DND-41 (cell line): ENCODE measurements at regions not wholly inside any gene's neighbourhood (a gene's known extent, or its start where the extent isn't known, plus 50 kb on each side); places are given as distances from the start of the nearest gene placed in this dataset.

Experiments
- ATAC-seq: fragments of 200-7000 bp; cut with Tn5 transposase; 3 replicates; pipeline ENCODE4 v1.9.1; 2021; ENCODE audit warnings: low read depth; ENCODE audit not compliant: insufficient read depth
- DNase-seq: peaks from one replicate; pipeline ENCODE4 v3.0.0-alpha.2; 2020
- H2AFZ ChIP-seq: 2 replicates; pipeline ENCODE4 v1.6.0; 2012; ENCODE audit warnings: low read depth, low read length
- H3K27ac ChIP-seq: 2 replicates; pipeline ENCODE4 v1.5.1; 2012; ENCODE audit warnings: low read length, inconsistent platforms
- H3K27me3 ChIP-seq: fragments of 200-600 bp; sonication (generic); 2 replicates; pipeline ENCODE4 v1.6.0; 2012; ENCODE audit warnings: low read length, mild to moderate bottlenecking, inconsistent platforms; ENCODE audit not compliant: insufficient read depth, poor library complexity
- H3K36me3 ChIP-seq: 2 replicates; pipeline ENCODE4 v1.5.1; 2012; ENCODE audit warnings: low read length, inconsistent platforms; ENCODE audit not compliant: insufficient read depth
- H3K4me1 ChIP-seq: 2 replicates; pipeline ENCODE4 v1.5.1; 2012; ENCODE audit warnings: mild to moderate bottlenecking, low read length; ENCODE audit not compliant: insufficient read depth
- H3K4me2 ChIP-seq: 2 replicates; pipeline ENCODE4 v1.6.0; 2012; ENCODE audit warnings: mild to moderate bottlenecking, moderate library complexity, low read length, inconsistent platforms; ENCODE audit not compliant: insufficient read depth
- H3K4me3 ChIP-seq, 2 experiments: fragments of 200-600 bp in 1 of 2; shearing (Covaris generic) in 1 of 2; 2 replicates each; pipeline ENCODE4 v1.5.1; 2012 to 2016; ENCODE audit warnings: inconsistent platforms in 2 of 2, low read length in 2 of 2, mild to moderate bottlenecking in 2 of 2, low read depth in 1 of 2, moderate library complexity in 1 of 2
- H3K79me2 ChIP-seq: 2 replicates; pipeline ENCODE4 v1.6.0; 2012; ENCODE audit warnings: low read length, inconsistent platforms; ENCODE audit not compliant: insufficient read depth
- H3K9ac ChIP-seq: 2 replicates; pipeline ENCODE4 v1.6.0; 2012; ENCODE audit warnings: low read depth, mild to moderate bottlenecking, inconsistent platforms, low read length, moderate library complexity
- H3K9me3 ChIP-seq: 2 replicates; pipeline ENCODE4 v1.5.1; 2012; ENCODE audit warnings: low read length, moderate library complexity, mild to moderate bottlenecking, inconsistent platforms; ENCODE audit not compliant: insufficient read depth, severe bottlenecking
- H4K20me1 ChIP-seq: 2 replicates; pipeline ENCODE4 v1.6.0; 2012; ENCODE audit warnings: low read length; ENCODE audit not compliant: insufficient read depth
- CTCF ChIP-seq: IDR thresholded peaks from 2 replicates; pipeline ENCODE4 v1.5.1; 2012; ENCODE audit warnings: borderline replicate concordance, low read length, moderate library complexity, mild to moderate bottlenecking; ENCODE audit not compliant: poor library complexity, severe bottlenecking; ENCODE audit errors: extremely low read depth
- EZH2 ChIP-seq: IDR thresholded peaks from 3 replicates; pipeline ENCODE4 v1.6.1; 2012; ENCODE audit warnings: borderline replicate concordance, low read depth, mild to moderate bottlenecking, moderate library complexity, low read length, inconsistent platforms; ENCODE audit not compliant: severe bottlenecking

DNA sequence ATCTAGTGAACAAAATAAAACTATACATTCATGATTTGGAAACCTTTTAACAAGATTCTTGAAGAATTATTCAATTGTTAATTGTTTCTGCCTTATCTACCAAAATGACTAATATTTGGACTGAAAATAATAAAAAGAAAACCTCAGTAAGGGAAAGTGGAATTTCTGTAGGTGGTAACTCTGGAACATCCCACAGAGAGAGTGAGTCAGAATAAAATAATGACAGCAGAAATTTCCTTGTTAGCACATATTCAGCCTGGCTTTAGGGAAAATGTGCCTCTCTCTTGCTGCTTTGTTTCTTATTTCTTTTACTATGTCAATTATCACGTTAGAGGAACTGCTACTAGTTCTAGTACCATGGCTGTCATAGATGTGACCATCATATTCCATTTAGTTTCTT is 421.5 kb upstream of the GNPDA2 start:
- Histone ChIP-seq H3K4me1 (no peaks in the 10 kb centered on the region), H2AFZ (no peak overlapping the region), H3K4me3 (no peak overlapping the region), H3K27ac (no peak overlapping the region), H3K27me3 (no peaks in the 10 kb centered on the region), H4K20me1 (no peaks in the 10 kb centered on the region), H3K79me2 (no peaks in the 10 kb centered on the region), H3K36me3 (no peaks in the 10 kb centered on the region), H3K4me2 (no peak overlapping the region), H3K9ac (no peak overlapping the region), H3K9me3 (no peaks in the 10 kb centered on the region)
- ATAC-seq (no peak), DNase-seq (no peak)
- TF ChIP-seq EZH2, result no peak
- no peak for TF ChIP-seq CTCF

DNA sequence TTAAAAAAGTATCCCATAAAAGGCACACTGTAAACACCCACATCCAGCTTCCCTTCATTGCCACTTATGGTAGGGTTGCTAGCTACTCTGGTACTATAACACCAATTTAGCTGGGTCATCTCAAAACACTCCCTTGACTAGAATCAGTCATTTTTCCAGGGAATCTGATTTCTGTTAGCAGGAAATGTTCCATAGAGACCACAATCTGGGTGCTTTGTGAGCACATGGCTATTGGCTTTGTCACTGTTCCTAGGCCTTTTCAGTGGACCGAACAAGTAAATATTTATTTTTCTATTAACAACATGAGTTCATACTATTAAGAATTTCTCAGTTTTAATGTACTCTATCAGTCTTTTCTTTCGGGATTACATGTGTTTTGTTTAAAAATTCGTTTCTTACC is 404.7 kb upstream of the GNPDA2 start:
- no peak overlapping the region for H2AFZ ChIP-seq
- H3K27ac ChIP-seq, result no peak overlapping the region
- no peak for DNase-seq

GRCh38 chr4:45122406-45122805 is 396.1 kb upstream of the GNPDA2 start:
- no peaks in the 10 kb centered on the region for H3K79me2 ChIP-seq
- H3K4me3 ChIP-seq, result no peak overlapping the region
- no peak for DNase-seq
- H3K4me2 ChIP-seq, result no peak overlapping the region
- no peaks in the 10 kb centered on the region for H3K27me3 ChIP-seq
- H3K4me1 ChIP-seq, result no peaks in the 10 kb centered on the region
- H2AFZ ChIP-seq, result no peak overlapping the region
- H3K27ac ChIP-seq, result no peak overlapping the region
- no peaks in the 10 kb centered on the region for H3K36me3 ChIP-seq
- ATAC-seq, result no peak
- no peak overlapping the region for H3K9ac ChIP-seq
- TF ChIP-seq CTCF, result no peak
- no peak for TF ChIP-seq EZH2
- H3K9me3 ChIP-seq, result no peaks in the 10 kb centered on the region
- H4K20me1 ChIP-seq, result no peaks in the 10 kb centered on the region

More for the DNA sequence above, 404.7 kb upstream of the GNPDA2 start:
- TF ChIP-seq CTCF (no peak), EZH2 (no peak)
- no peaks in the 10 kb centered on the region for H4K20me1 ChIP-seq
- no peak overlapping the region for H3K4me3 ChIP-seq
- H3K36me3 ChIP-seq, result no peaks in the 10 kb centered on the region
- H3K9me3 ChIP-seq, result no peaks in the 10 kb centered on the region
- H3K4me1 ChIP-seq, result no peaks in the 10 kb centered on the region
- H3K79me2 ChIP-seq, result no peaks in the 10 kb centered on the region
- no peaks in the 10 kb centered on the region for H3K27me3 ChIP-seq
- ATAC-seq, result no peak
- H3K9ac ChIP-seq, result no peak overlapping the region
- no peak overlapping the region for H3K4me2 ChIP-seq

DNA sequence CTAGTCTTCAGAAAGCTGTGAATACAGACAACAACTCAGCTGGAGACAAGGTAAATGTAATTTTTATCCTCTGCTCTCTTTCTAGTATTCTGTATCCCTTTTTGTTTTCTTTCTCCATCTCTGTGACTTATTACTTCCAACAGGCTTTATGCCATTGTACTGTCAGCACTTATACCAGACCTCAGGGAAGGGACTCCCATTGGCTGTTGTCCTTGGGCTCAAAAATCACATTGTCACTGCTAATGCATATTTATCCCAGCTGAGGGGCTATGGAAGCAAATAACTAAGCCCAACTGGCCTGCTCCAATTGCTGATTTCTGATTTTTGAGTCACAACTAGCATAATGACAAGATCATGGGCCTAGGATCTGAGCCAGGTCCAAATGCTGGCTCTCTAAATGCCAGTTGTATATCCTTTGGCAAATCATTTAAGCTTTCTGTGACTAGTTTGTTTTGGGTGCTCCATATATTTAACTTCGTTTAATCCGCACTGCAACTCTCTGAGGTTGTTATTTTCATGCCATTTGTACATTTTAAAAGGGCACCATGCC is 395.1 kb upstream of the GNPDA2 start:
- H4K20me1 ChIP-seq, result no peaks in the 10 kb centered on the region
- H3K4me1 ChIP-seq, result no peaks in the 10 kb centered on the region
- DNase-seq (no peak), ATAC-seq (no peak)
- H3K27me3 ChIP-seq, result no peaks in the 10 kb centered on the region
- no peak overlapping the region for H3K27ac ChIP-seq
- H2AFZ ChIP-seq, result no peak overlapping the region
- no peak overlapping the region for H3K9ac ChIP-seq
- no peaks in the 10 kb centered on the region for H3K9me3 ChIP-seq
- TF ChIP-seq EZH2 (no peak), CTCF (no peak)
- H3K79me2 ChIP-seq, result no peaks in the 10 kb centered on the region
- no peaks in the 10 kb centered on the region for H3K36me3 ChIP-seq
- H3K4me2 ChIP-seq, result no peak overlapping the region
- H3K4me3 ChIP-seq, result no peak overlapping the region
